ENCODE measurements at regions not wholly inside any gene's neighbourhood (a gene's known extent, or its start where the extent isn't known, plus 50 kb on each side); places are given as distances from the start of the nearest gene placed in this dataset.

DNA sequence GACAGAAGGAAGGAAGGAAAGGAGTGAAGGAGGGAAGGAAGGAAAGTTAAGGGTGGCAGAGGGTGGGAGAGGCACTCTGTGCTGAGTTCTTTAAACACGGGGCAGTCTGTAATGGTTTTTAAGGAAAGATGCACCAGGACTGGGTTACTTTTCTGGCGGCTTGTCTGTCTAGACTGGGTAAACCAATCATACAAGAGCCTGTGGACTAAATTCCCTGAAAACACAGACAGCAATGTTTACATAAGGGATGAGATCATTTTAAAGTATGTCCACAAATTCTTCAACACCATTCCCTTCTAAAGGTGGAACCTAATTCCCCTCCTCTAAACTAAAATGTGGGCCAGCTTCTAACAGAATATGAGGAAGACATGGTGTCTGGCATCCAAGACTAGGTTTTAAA is 235.5 kb upstream of the IGF1R start:
- 50 to 66% methylated on average over 2 of the region's 2 CpGs for WGBS, 2 donors (ENCODE audit: low coverage in 1 of 2)

GRCh38 chr15:98413933-98414546 is 234.3 kb upstream of the IGF1R start:
- no peak for DNase-seq
- peaks cover 0 to 7% (median 2%) of the 10 kb centered on the region in 4 donors for H3K4me1 ChIP-seq
- H3K36me3 ChIP-seq: no peaks in the 10 kb centered on the region
- intact Hi-C loops (cut with DNase I; ENCODE audit: low total_unique reads): no loop called here
- WGBS, 2 donors (ENCODE audit: low coverage in 1 of 2): 70 to 93% methylated on average over 3 to 13 of the region's 13 CpGs
- H3K27me3 ChIP-seq: no peaks in the 10 kb centered on the region
- no peak overlapping the region for H3K4me3 ChIP-seq
- in situ Hi-C loops (cut with MboI; ENCODE audit: low pct_ligation_motif_present in 1 of 4, low pct_unique_long_range_greater_than_20kb in 1 of 4, low sequenced_read_pairs in 3 of 4): loop anchor here in 2 of 4 donors (10.0 to 25.0 kb wide), 2 partner anchors 109 to 502 kb away; no protein-coding TSS in a partner anchor
- no peak overlapping the region for H3K27ac ChIP-seq
- no peaks in the 10 kb centered on the region for H3K9me3 ChIP-seq
- TF ChIP-seq, protein P1, sequence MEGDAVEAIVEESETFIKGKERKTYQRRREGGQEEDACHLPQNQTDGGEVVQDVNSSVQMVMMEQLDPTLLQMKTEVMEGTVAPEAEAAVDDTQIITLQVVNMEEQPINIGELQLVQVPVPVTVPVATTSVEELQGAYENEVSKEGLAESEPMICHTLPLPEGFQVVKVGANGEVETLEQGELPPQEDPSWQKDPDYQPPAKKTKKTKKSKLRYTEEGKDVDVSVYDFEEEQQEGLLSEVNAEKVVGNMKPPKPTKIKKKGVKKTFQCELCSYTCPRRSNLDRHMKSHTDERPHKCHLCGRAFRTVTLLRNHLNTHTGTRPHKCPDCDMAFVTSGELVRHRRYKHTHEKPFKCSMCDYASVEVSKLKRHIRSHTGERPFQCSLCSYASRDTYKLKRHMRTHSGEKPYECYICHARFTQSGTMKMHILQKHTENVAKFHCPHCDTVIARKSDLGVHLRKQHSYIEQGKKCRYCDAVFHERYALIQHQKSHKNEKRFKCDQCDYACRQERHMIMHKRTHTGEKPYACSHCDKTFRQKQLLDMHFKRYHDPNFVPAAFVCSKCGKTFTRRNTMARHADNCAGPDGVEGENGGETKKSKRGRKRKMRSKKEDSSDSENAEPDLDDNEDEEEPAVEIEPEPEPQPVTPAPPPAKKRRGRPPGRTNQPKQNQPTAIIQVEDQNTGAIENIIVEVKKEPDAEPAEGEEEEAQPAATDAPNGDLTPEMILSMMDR (IDR thresholded peaks at IDR 0.05): no peak
- TF ChIP-seq EP300 (IDR thresholded peaks at IDR 0.05; ENCODE audit: low read depth) (no peak), POLR2A (IDR thresholded peaks at IDR 0.05) (no peak), POLR2AphosphoS5 (IDR thresholded peaks at IDR 0.05) (no peak)

More for the DNA sequence above, 235.5 kb upstream of the IGF1R start:
- DNase-seq: no peak
- no peaks in the 10 kb centered on the region for H3K36me3 ChIP-seq
- intact Hi-C loops (cut with DNase I; ENCODE audit: low total_unique reads): no loop called here
- H3K4me1 ChIP-seq: peaks cover 0 to 7% (median 2%) of the 10 kb centered on the region in 4 donors
- in situ Hi-C loops (cut with MboI; ENCODE audit: low pct_ligation_motif_present in 1 of 4, low pct_unique_long_range_greater_than_20kb in 1 of 4, low sequenced_read_pairs in 3 of 4): loop anchor here in 2 of 4 donors (10.0 to 25.0 kb wide), 2 partner anchors 108 to 501 kb away; no protein-coding TSS in a partner anchor
- TF ChIP-seq EP300 (IDR thresholded peaks at IDR 0.05; ENCODE audit: low read depth) (no peak), POLR2A (IDR thresholded peaks at IDR 0.05) (no peak), POLR2AphosphoS5 (IDR thresholded peaks at IDR 0.05) (no peak)
- TF ChIP-seq, protein P1 (IDR thresholded peaks at IDR 0.05): no peak
- H3K9me3 ChIP-seq: no peaks in the 10 kb centered on the region
- H3K27me3 ChIP-seq: no peaks in the 10 kb centered on the region
- no peak overlapping the region for H3K27ac ChIP-seq
- no peak overlapping the region for H3K4me3 ChIP-seq

GRCh38 chr15:98416222-98416855 is 232.0 kb upstream of the IGF1R start:
- no peak overlapping the region for H3K4me3 ChIP-seq
- no peak for TF ChIP-seq EP300 (IDR thresholded peaks at IDR 0.05; ENCODE audit: low read depth)
- no peak for TF ChIP-seq POLR2A (IDR thresholded peaks at IDR 0.05)
- TF ChIP-seq POLR2AphosphoS5 (IDR thresholded peaks at IDR 0.05): no peak
- TF ChIP-seq, protein P1 (IDR thresholded peaks at IDR 0.05): no peak
- no peaks in the 10 kb centered on the region for H3K36me3 ChIP-seq
- no peak for DNase-seq
- in situ Hi-C loops (cut with MboI; ENCODE audit: low pct_ligation_motif_present in 1 of 4, low pct_unique_long_range_greater_than_20kb in 1 of 4, low sequenced_read_pairs in 3 of 4): loop anchor here in 2 of 4 donors (10.0 to 25.0 kb wide), 2 partner anchors 112 to 504 kb away; no protein-coding TSS in a partner anchor
- peaks cover 2 to 12% (median 5%) of the 10 kb centered on the region in 4 donors for H3K4me1 ChIP-seq
- peak overlapping the region in 3 of 4 donors; percentile 20 to 54 (median 48) for H3K27ac ChIP-seq
- no peaks in the 10 kb centered on the region for H3K9me3 ChIP-seq
- H3K27me3 ChIP-seq: peaks cover 11% of the 10 kb centered on the region
- intact Hi-C loops (cut with DNase I; ENCODE audit: low total_unique reads): no loop called here
- 43% methylated on average over 8 of the region's 8 CpGs; no CpG with 5 or more reads in 1 of the 2 donors for WGBS, 2 donors (ENCODE audit: low coverage in 1 of 2)

- Histone ChIP-seq H3K4me1 (peaks cover 8 to 19% (median 10%) of the 10 kb centered on the region in 4 donors), H3K27me3 (peaks cover 21% of the 10 kb centered on the region), H3K9me3 (no peaks in the 10 kb centered on the region), H3K27ac (no peak overlapping the region), H3K36me3 (no peaks in the 10 kb centered on the region), H3K4me3 (no peak overlapping the region)
- DNase-seq: no peak
- intact Hi-C loops (cut with DNase I; ENCODE audit: low total_unique reads) (no loop called here), in situ Hi-C loops (cut with MboI; ENCODE audit: low pct_ligation_motif_present in 1 of 4, low pct_unique_long_range_greater_than_20kb in 1 of 4, low sequenced_read_pairs in 3 of 4) (loop anchor here in 2 of 4 donors (10.0 to 25.0 kb wide), 2 partner anchors 113 to 505 kb away; no protein-coding TSS in a partner anchor)
- TF ChIP-seq POLR2A (IDR thresholded peaks at IDR 0.05) (no peak), POLR2AphosphoS5 (IDR thresholded peaks at IDR 0.05) (no peak), EP300 (IDR thresholded peaks at IDR 0.05; ENCODE audit: low read depth) (no peak)
- TF ChIP-seq, protein P1 (IDR thresholded peaks at IDR 0.05): no peak
- WGBS, 2 donors (ENCODE audit: low coverage in 1 of 2): 79 to 94% methylated on average over 8 to 12 of the region's 12 CpGs
Observed at GRCh38 chr15:98417346-98417745, 231.0 kb upstream of the IGF1R start.
